ENCODE measurements at regions not wholly inside any gene's neighbourhood (a gene's known extent, or its start where the extent isn't known, plus 50 kb on each side); places are given as distances from the start of the nearest gene placed in this dataset.

GRCh38 chr7:88515301-88515700 lies 208.6 kb upstream of the STEAP4 start:
- no peak for TF ChIP-seq CTCF (tag by site-specific recombination; IDR thresholded peaks at IDR 0.05)
- no peak for TF ChIP-seq ZNF398 (tag by site-specific recombination; IDR thresholded peaks at IDR 0.05)
- TF ChIP-seq RBAK (tag by site-specific recombination; IDR thresholded peaks at IDR 0.05): no peak
- no peak for TF ChIP-seq ZNF26 (tag by site-specific recombination; IDR thresholded peaks at IDR 0.05)
- no peak for TF ChIP-seq YY1 (tag by site-specific recombination; IDR thresholded peaks at IDR 0.05)
- no peak for TF ChIP-seq ZNF558 (tag by site-specific recombination; IDR thresholded peaks at IDR 0.05)
- no peak for TF ChIP-seq KLF9 (tag by site-specific recombination; IDR thresholded peaks at IDR 0.05; ENCODE audit: low read depth)
- no peak for TF ChIP-seq TCF7L2 (IDR thresholded peaks at IDR 0.05; ENCODE audit: borderline replicate concordance, low read depth, low read length)
- TF ChIP-seq KLF8 (tag by site-specific recombination; IDR thresholded peaks at IDR 0.05): no peak
- TF ChIP-seq ZBTB21 (tag by site-specific recombination; IDR thresholded peaks at IDR 0.05): no peak
- no peak for TF ChIP-seq ZNF140 (tag by site-specific recombination; IDR thresholded peaks at IDR 0.05)
- TF ChIP-seq BCL6B (tag by site-specific recombination; IDR thresholded peaks at IDR 0.05): no peak
